T-helper 2 cell treated with Interferon-gamma antibody and Interleukin-4, amounts not matched to agents 100 ng/mL and 5 ng/mL, for 36 hours (primary cell): ENCODE measurements at regions not wholly inside any gene's neighbourhood (a gene's known extent, or its start where the extent isn't known, plus 50 kb on each side); places are given as distances from the start of the nearest gene placed in this dataset.

ENCODE experiments used
- intact Hi-C: fragments of 100-400 bp; cut with micrococcal nuclease; formaldehyde crosslinking; loops from one replicate; pipeline ENCODE4 v1.15.1; 2023

- intact Hi-C loops, result no loop called here
These were observed 728.9 kb downstream of the SLC16A7 start for GRCh38 chr12:60324746-60325145.

GRCh38 chr12:60333461-60333860 lies 737.6 kb downstream of the SLC16A7 start:
- intact Hi-C loops, result no loop called here

- intact Hi-C loops, result no loop called here
These were observed 739.9 kb downstream of the SLC16A7 start for GRCh38 chr12:60335745-60336144.

GRCh38 chr12:60337839-60338549 lies 742.2 kb downstream of the SLC16A7 start:
- intact Hi-C loops, result no loop called here

GRCh38 chr12:60345442-60345841 lies 749.6 kb downstream of the SLC16A7 start:
- intact Hi-C loops, result no loop called here

- intact Hi-C loops, result no loop called here
These were observed 753.6 kb downstream of the SLC16A7 start for GRCh38 chr12:60349232-60349978.

- intact Hi-C loops, result no loop called here
These were observed 791.5 kb downstream of the SLC16A7 start for GRCh38 chr12:60387356-60387755.

GRCh38 chr12:60391051-60391450 lies 795.2 kb downstream of the SLC16A7 start:
- intact Hi-C loops, result no loop called here

GRCh38 chr12:60391791-60392190 lies 796.0 kb downstream of the SLC16A7 start:
- intact Hi-C loops, result no loop called here

- intact Hi-C loops, result no loop called here
These were observed 797.3 kb downstream of the SLC16A7 start for GRCh38 chr12:60393093-60393492.

GRCh38 chr12:60394665-60395064 lies 798.8 kb downstream of the SLC16A7 start:
- intact Hi-C loops, result no loop called here

GRCh38 chr12:60398547-60398946 lies 802.7 kb downstream of the SLC16A7 start:
- intact Hi-C loops, result no loop called here

GRCh38 chr12:60399064-60399463 lies 803.2 kb downstream of the SLC16A7 start:
- intact Hi-C loops, result no loop called here

- intact Hi-C loops, result no loop called here
These were observed 807.2 kb downstream of the SLC16A7 start for GRCh38 chr12:60402996-60403395.

GRCh38 chr12:60415351-60415750 lies 819.5 kb downstream of the SLC16A7 start:
- intact Hi-C loops, result no loop called here

- intact Hi-C loops, result no loop called here
These were observed 824.2 kb downstream of the SLC16A7 start for GRCh38 chr12:60419986-60420385.

GRCh38 chr12:60421741-60422140 lies 825.9 kb downstream of the SLC16A7 start:
- intact Hi-C loops, result no loop called here

- intact Hi-C loops, result no loop called here
These were observed 841.5 kb downstream of the SLC16A7 start for GRCh38 chr12:60437297-60437696.

- intact Hi-C loops, result no loop called here
These were observed 845.7 kb downstream of the SLC16A7 start for GRCh38 chr12:60441577-60441976.

- intact Hi-C loops, result no loop called here
These were observed 855.6 kb downstream of the SLC16A7 start for GRCh38 chr12:60451457-60451856.

- intact Hi-C loops, result no loop called here
These were observed 869.2 kb downstream of the SLC16A7 start for GRCh38 chr12:60465060-60465459.

GRCh38 chr12:60468546-60468945 lies 872.7 kb downstream of the SLC16A7 start:
- intact Hi-C loops, result no loop called here

GRCh38 chr12:60475825-60476224 lies 880.0 kb downstream of the SLC16A7 start:
- intact Hi-C loops, result no loop called here
